Heart right ventricle (tissue), 16 donors: ENCODE measurements at regions not wholly inside any gene's neighbourhood (a gene's known extent, or its start where the extent isn't known, plus 50 kb on each side); places are given as distances from the start of the nearest gene placed in this dataset.

Source experiments
- ATAC-seq, 8 donors: fragments of 200-7000 bp; cut with Tn5 transposase; one replicate each; pipeline ENCODE4 v1.9.1; 2020; ENCODE audit warnings: mild to moderate bottlenecking in 8 of 8, moderate library complexity in 8 of 8, moderate number of reproducible peaks in 1 of 8
- DNase-seq, 2 donors: peaks; one replicate each; pipeline ENCODE4 v3.0.0-alpha.2; 2020
- H3K27ac ChIP-seq, 10 donors: fragments of 200-600 bp; sonication (generic) in 2 of 10; one replicate each; pipeline versions ENCODE4 v1.5.0 to v1.8.0; 2020 to 2022; ENCODE audit warnings: mild to moderate bottlenecking in 3 of 10
- H3K27me3 ChIP-seq, 7 donors: fragments of 200-600 bp; one replicate each; pipeline ENCODE4 v1.8.0; 2021 to 2022; ENCODE audit warnings: mild to moderate bottlenecking in 2 of 7
- H3K36me3 ChIP-seq, 9 donors: fragments of 200-600 bp; sonication (generic) in 1 of 9; one replicate each; pipeline versions ENCODE4 v1.5.0 to v1.8.0; 2020 to 2022; ENCODE audit warnings: mild to moderate bottlenecking in 2 of 9
- H3K4me1 ChIP-seq, 9 donors: fragments of 200-600 bp; sonication (generic) in 1 of 9; one replicate each; pipeline versions ENCODE4 v1.5.0 to v1.8.0; 2020 to 2022; ENCODE audit warnings: mild to moderate bottlenecking in 4 of 9
- H3K4me3 ChIP-seq, 10 donors: fragments of 200-600 bp; sonication (generic) in 2 of 10; one replicate each; pipeline versions ENCODE4 v1.5.0 to v1.8.0; 2020 to 2022; ENCODE audit warnings: mild to moderate bottlenecking in 7 of 10, moderate library complexity in 2 of 10
- H3K9me3 ChIP-seq, 11 donors: fragments of 200-600 bp in 10 of 11; sonication (generic) in 2 of 11; one replicate each; pipeline versions ENCODE4 v1.5.0 to v1.8.0; 2013 to 2022; ENCODE audit warnings: mild to moderate bottlenecking in 2 of 11, control low read depth in 1 of 11, moderate library complexity in 1 of 11
- CTCF ChIP-seq, 9 donors: fragments of 200-600 bp; sonication (generic) in 2 of 9; IDR thresholded peaks; one replicate each; pipeline versions ENCODE4 v1.5.0 to v1.8.0; 2021 to 2022; ENCODE audit warnings: antibody characterized with exemption in 9 of 9, mild to moderate bottlenecking in 5 of 9, moderate library complexity in 1 of 9
- WGBS, 2 donors: extraction: QIAGEN DNeasy Blood & Tissue Kit; methylation state at CpG; one replicate each; pipeline ENCODE4 v1.1.7; 2013; ENCODE audit warnings: inconsistent platforms in 1 of 2; 5-methylcytosine and 5-hydroxymethylcytosine counted together
- intact Hi-C, 10 donors: fragments of 100-400 bp; cut with DNase I; formaldehyde crosslinking; loops; one replicate each; pipeline versions ENCODE4 v1.11.1 to v1.14.2; 2022
- donor health status: Arrhythmogenic right ventricular cardiomyopathy.
- donor health status: ischemic (EF 13 %, LVEDD 7.1; RV severe dilation, severe dysfunction).
- donor health status: healthy with polysubstance abuse.
- donor health status: DM: no; HTN: yes; CAD: no.
- donor health status: DM: no; HTN: no; CAD: no.
- donor health status: ischemic (EF 25% LVEDD 6.9; RV normal size, moderate dysfunction).
- donor health status: ischemic (EF 25% LVEDD 5.7; RV mildly dilated, moderate dysfunction).
- donor health status: healthy.
- donor health status: DM: yes; HTN: yes; CAD: no.
- donor health status: Ischemic cardiomyopathy.
- donor health status: ischemic (EF 35%, LVEDD 5.7; RV mildly dilated, moderate dysfunction).
- donor health status: nonischemic (EF 11% LVEDD 7.7; RV severe dilation, severe dysfunction).
- donor health status: DM: yes; HTN: yes; CAD: no.
- donor health status: PGD.
- donor health status: ischemic (EF 29% LVEDD 5.4; RV normal size, mild dysfunction).
- donor health status: nonischemic (EF 23%, LVEDD 6.1; RV moderate dilation, normal function).

GRCh38 chr9:38315085-38315595 is 77.4 kb upstream of the ALDH1B1 start:
- ATAC-seq (no peak), DNase-seq (no peak)
- Histone ChIP-seq H3K4me3 (no peak overlapping the region), H3K27me3 (peaks cover 0 to 13% (median 6%) of the 10 kb centered on the region in 7 donors), H3K4me1 (peaks cover 0 to 18% (median 5%) of the 10 kb centered on the region in 9 donors), H3K36me3 (no peaks in the 10 kb centered on the region), H3K9me3 (no peaks in the 10 kb centered on the region), H3K27ac (no peak overlapping the region)
- no peak for TF ChIP-seq CTCF (IDR thresholded peaks at IDR 0.05)
- WGBS, 2 donors: 82 to 85% methylated on average over 9 of the region's 9 CpGs
- intact Hi-C loops: no loop called here

GRCh38 chr9:38313421-38313820 is 79.1 kb upstream of the ALDH1B1 start:
- ATAC-seq (no peak), DNase-seq (no peak)
- H3K36me3 ChIP-seq: no peaks in the 10 kb centered on the region
- H3K4me1 ChIP-seq: peaks cover 0 to 32% (median 11%) of the 10 kb centered on the region in 9 donors
- WGBS, 2 donors: 62 to 77% methylated on average over 6 of the region's 6 CpGs
- H3K4me3 ChIP-seq: no peak overlapping the region
- intact Hi-C loops: no loop called here
- H3K9me3 ChIP-seq: no peaks in the 10 kb centered on the region
- no peak overlapping the region for H3K27ac ChIP-seq
- peaks cover 0 to 13% (median 6%) of the 10 kb centered on the region in 7 donors for H3K27me3 ChIP-seq
- no peak for TF ChIP-seq CTCF (IDR thresholded peaks at IDR 0.05)

GRCh38 chr9:38312406-38312805 is 80.1 kb upstream of the ALDH1B1 start:
- WGBS, 2 donors: 84 to 93% methylated on average over 4 of the region's 4 CpGs
- intact Hi-C loops: no loop called here
- H3K4me1 ChIP-seq: peaks cover 0 to 32% (median 11%) of the 10 kb centered on the region in 9 donors

More at GRCh38 chr9:38312406-38312805, 80.1 kb upstream of the ALDH1B1 start:
- Histone ChIP-seq H3K27ac (no peak overlapping the region), H3K36me3 (no peaks in the 10 kb centered on the region), H3K27me3 (peaks cover 0 to 13% (median 6%) of the 10 kb centered on the region in 7 donors), H3K4me3 (no peak overlapping the region), H3K9me3 (no peaks in the 10 kb centered on the region)
- DNase-seq: no peak
- TF ChIP-seq CTCF (IDR thresholded peaks at IDR 0.05): no peak
- ATAC-seq: no peak
